ENCODE measurements at regions not wholly inside any gene's neighbourhood (a gene's known extent, or its start where the extent isn't known, plus 50 kb on each side); places are given as distances from the start of the nearest gene placed in this dataset.

DNA sequence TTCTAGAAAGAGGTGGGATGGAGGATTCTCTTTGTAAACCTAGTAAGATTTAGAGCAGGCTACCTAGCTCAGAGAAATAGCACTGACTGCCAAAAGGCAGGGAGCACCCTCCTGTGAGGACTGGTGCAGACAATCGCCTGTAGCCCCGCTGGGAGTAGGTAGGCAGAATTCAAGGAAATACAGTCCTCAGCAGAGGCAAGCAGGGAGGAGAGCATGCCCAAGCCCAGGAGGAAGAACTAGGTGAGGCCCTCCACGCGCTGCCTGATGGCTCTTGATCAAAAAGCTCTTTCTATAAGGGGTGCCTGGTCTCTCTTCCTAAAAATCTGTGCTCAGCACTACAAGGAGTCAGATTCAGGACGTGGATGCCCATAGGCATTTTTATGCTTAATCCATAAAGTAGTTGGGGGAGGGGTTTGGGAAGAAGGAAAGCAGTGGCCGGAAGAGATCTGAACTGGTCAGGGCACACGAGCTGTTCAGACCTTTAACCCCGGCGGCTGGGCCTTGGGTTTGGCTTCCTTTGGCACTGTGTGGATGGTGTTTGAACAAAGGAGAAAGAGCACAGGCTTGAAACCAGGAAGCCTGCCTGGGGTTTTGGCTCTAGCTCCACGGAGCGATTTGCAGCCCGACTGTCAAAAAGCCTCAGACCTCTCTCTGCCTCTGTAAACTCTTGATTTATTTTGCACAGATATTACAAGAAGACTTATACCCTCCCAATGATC, 320.6 kb downstream of the FOXO1 start:
- TF ChIP-seq, protein P1, sequence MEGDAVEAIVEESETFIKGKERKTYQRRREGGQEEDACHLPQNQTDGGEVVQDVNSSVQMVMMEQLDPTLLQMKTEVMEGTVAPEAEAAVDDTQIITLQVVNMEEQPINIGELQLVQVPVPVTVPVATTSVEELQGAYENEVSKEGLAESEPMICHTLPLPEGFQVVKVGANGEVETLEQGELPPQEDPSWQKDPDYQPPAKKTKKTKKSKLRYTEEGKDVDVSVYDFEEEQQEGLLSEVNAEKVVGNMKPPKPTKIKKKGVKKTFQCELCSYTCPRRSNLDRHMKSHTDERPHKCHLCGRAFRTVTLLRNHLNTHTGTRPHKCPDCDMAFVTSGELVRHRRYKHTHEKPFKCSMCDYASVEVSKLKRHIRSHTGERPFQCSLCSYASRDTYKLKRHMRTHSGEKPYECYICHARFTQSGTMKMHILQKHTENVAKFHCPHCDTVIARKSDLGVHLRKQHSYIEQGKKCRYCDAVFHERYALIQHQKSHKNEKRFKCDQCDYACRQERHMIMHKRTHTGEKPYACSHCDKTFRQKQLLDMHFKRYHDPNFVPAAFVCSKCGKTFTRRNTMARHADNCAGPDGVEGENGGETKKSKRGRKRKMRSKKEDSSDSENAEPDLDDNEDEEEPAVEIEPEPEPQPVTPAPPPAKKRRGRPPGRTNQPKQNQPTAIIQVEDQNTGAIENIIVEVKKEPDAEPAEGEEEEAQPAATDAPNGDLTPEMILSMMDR (IDR thresholded peaks at IDR 0.05; ENCODE audit: poor library complexity), result no peak
- no peak for DNase-seq (ENCODE audit: low spot score)
- Histone ChIP-seq H3K27ac (no peak overlapping the region), H3K79me2 (no peaks in the 10 kb centered on the region), H3K4me1 (ENCODE audit: insufficient read depth) (peaks cover 19% of the 10 kb centered on the region), H4K20me1 (ENCODE audit: insufficient read depth, poor library complexity, severe bottlenecking) (no peaks in the 10 kb centered on the region), H3K9me3 (ENCODE audit: low read depth) (no peaks in the 10 kb centered on the region), H3K27me3 (no peaks in the 10 kb centered on the region), H3K36me3 (replicated peaks; ENCODE audit: insufficient read depth, low read depth) (no peaks in the 10 kb centered on the region), H3K9me2 (replicated peaks; ENCODE audit: insufficient read depth) (no peaks in the 10 kb centered on the region), H3K4me3 (no peak overlapping the region), H3K4me2 (no peak overlapping the region), H2AFZ (no peak overlapping the region)
- 70% methylated on average over 12 of the region's 12 CpGs for WGBS (ENCODE audit: low lambda C conversion rate, missing lambda C conversion rate)

DNA sequence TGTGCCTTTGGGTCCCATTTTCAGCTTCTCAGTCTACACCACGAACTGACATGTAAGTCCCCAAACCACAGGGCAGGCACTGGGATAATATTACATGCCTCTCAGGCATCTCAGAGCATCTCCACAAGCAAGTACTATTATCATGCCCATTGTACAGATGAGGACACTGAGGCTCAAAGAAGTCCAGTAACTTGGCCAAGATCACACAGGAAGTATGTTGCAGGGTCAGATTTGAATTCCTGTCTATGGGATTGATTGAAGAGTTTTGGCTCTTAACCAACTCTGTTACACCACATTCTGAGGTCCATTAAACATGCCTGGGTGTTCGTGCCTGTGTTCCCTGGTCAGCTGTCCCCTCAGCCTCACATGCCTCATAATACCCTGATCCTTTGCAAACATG, 319.8 kb downstream of the FOXO1 start:
- H3K79me2 ChIP-seq, result no peaks in the 10 kb centered on the region
- no peaks in the 10 kb centered on the region for H4K20me1 ChIP-seq (ENCODE audit: insufficient read depth, poor library complexity, severe bottlenecking)
- TF ChIP-seq, protein P1 (IDR thresholded peaks at IDR 0.05; ENCODE audit: poor library complexity), result no peak
- TF ChIP-seq EZH2 (IDR thresholded peaks at IDR 0.05; ENCODE audit: borderline replicate concordance), result no peak
- no peak for TF ChIP-seq EZH2phosphoT487 (IDR thresholded peaks at IDR 0.05; ENCODE audit: low read depth, severe bottlenecking, unreplicated experiment)
- H3K27ac ChIP-seq, result no peak overlapping the region
- no peaks in the 10 kb centered on the region for H3K9me2 ChIP-seq (replicated peaks; ENCODE audit: insufficient read depth)
- DNase-seq (ENCODE audit: low spot score), result no peak
- H3K36me3 ChIP-seq (replicated peaks; ENCODE audit: insufficient read depth, low read depth), result no peaks in the 10 kb centered on the region
- H3K4me1 ChIP-seq (ENCODE audit: insufficient read depth), result peaks cover 13% of the 10 kb centered on the region
- no peak overlapping the region for H3K4me3 ChIP-seq
- no peak overlapping the region for H3K4me2 ChIP-seq
- H2AFZ ChIP-seq, result no peak overlapping the region
- H3K27me3 ChIP-seq, result no peaks in the 10 kb centered on the region
- WGBS (ENCODE audit: low lambda C conversion rate, missing lambda C conversion rate), result 89% methylated on average over 2 of the region's 2 CpGs
- H3K9me3 ChIP-seq (ENCODE audit: low read depth), result no peaks in the 10 kb centered on the region

DNA sequence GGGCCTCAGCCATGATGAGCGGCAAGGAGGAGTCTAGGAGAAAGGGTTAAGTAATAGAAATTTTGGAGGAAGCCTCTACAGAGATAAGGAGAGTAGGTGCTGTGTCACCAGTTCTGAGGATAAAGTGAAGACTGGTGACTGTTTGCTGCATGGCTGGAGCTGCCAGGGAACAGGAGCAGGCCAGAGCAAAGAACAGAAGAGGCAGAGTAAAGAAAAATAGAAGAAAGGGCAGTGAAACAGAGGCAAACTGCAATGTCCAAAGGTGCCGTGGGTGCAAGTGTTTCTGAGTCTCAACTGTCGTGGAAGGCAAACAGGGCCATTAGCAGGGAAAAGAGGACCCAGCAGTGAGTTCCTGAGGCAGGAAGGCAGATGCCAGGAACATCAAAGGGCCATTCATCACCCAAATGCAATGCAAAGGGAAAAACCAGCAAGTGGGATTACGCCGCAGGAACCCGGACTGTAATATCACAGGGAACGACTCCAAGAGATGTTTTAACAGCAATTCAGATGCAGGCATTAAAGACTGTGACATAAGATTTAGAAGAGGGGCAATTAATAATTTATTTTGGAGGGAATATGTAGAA, 318.3 kb downstream of the FOXO1 start:
- Histone ChIP-seq H4K20me1 (ENCODE audit: insufficient read depth, poor library complexity, severe bottlenecking) (no peaks in the 10 kb centered on the region), H3K36me3 (replicated peaks; ENCODE audit: insufficient read depth, low read depth) (no peaks in the 10 kb centered on the region), H3K4me1 (ENCODE audit: insufficient read depth) (peaks cover 19% of the 10 kb centered on the region), H3K4me2 (no peak overlapping the region), H3K9me3 (ENCODE audit: low read depth) (no peaks in the 10 kb centered on the region), H3K27ac (no peak overlapping the region), H3K79me2 (no peaks in the 10 kb centered on the region), H2AFZ (no peak overlapping the region), H3K27me3 (no peaks in the 10 kb centered on the region), H3K4me3 (no peak overlapping the region), H3K9me2 (replicated peaks; ENCODE audit: insufficient read depth) (no peaks in the 10 kb centered on the region)
- WGBS (ENCODE audit: low lambda C conversion rate, missing lambda C conversion rate), result 60% methylated on average over 7 of the region's 7 CpGs
- no peak for DNase-seq (ENCODE audit: low spot score)
- TF ChIP-seq EZH2 (IDR thresholded peaks at IDR 0.05; ENCODE audit: borderline replicate concordance), result no peak
- TF ChIP-seq, protein P1 (IDR thresholded peaks at IDR 0.05; ENCODE audit: poor library complexity), result no peak
- TF ChIP-seq EZH2phosphoT487 (IDR thresholded peaks at IDR 0.05; ENCODE audit: low read depth, severe bottlenecking, unreplicated experiment), result no peak
